Kidney (tissue), 13 donors: ENCODE measurements at regions not wholly inside any gene's neighbourhood (a gene's known extent, or its start where the extent isn't known, plus 50 kb on each side); places are given as distances from the start of the nearest gene placed in this dataset.

Experiments
- DNase-seq, 5 donors: peaks; one replicate each; pipeline ENCODE4 v3.0.0-alpha.2; 2013 to 2020
- FAIRE-seq: peaks from 2 replicates; lab custom pipeline; 2012; peaks lifted over from hg19 to GRCh38; lab: Jason Lieb, UNC
- H3K27ac ChIP-seq, 2 donors: one replicate each; pipeline ENCODE4 v1.7.0; 2013; ENCODE audit warnings: low read depth in 2 of 2, low read length in 2 of 2, inconsistent platforms in 1 of 2
- H3K27me3 ChIP-seq: one replicate; pipeline ENCODE4 v1.7.1; 2013; ENCODE audit warnings: low read length, inconsistent platforms; ENCODE audit not compliant: control insufficient read depth, insufficient read depth
- H3K36me3 ChIP-seq, 3 donors: one replicate each; pipeline versions ENCODE4 v1.7.0 to v1.7.1; 2013; ENCODE audit warnings: low read length in 3 of 3, control low read depth in 1 of 3, inconsistent platforms in 1 of 3; ENCODE audit not compliant: insufficient read depth in 3 of 3, control insufficient read depth in 2 of 3
- H3K4me1 ChIP-seq, 3 donors: one replicate each; pipeline versions ENCODE4 v1.7.0 to v1.7.1; 2013; ENCODE audit warnings: low read length in 3 of 3, inconsistent platforms in 1 of 3, low read depth in 1 of 3; ENCODE audit not compliant: control insufficient read depth in 2 of 3, insufficient read depth in 2 of 3
- H3K4me3 ChIP-seq, 3 donors: one replicate each; pipeline versions ENCODE4 v1.7.0 to v1.8.1; 2013; ENCODE audit warnings: low read length in 3 of 3, control low read depth in 1 of 3, inconsistent platforms in 1 of 3
- H3K9ac ChIP-seq, 3 donors: one replicate each; pipeline versions ENCODE4 v1.7.0 to v1.7.1; 2013; ENCODE audit warnings: low read length in 3 of 3, control low read depth in 1 of 3, inconsistent platforms in 1 of 3
- H3K9me3 ChIP-seq, 3 donors: one replicate each; pipeline versions ENCODE4 v1.7.0 to v1.7.1; 2013; ENCODE audit warnings: low read length in 3 of 3, control low read depth in 1 of 3, inconsistent platforms in 1 of 3; ENCODE audit not compliant: control insufficient read depth in 2 of 3, insufficient read depth in 1 of 3
- CTCF ChIP-seq: IDR thresholded peaks from 3 replicates; pipeline ENCODE4 v1.5.1; 2012; ENCODE audit warnings: mild to moderate bottlenecking, moderate library complexity, borderline replicate concordance; ENCODE audit not compliant: insufficient read depth; ENCODE audit errors: extremely low read depth
- intact Hi-C: fragments of 100-400 bp; cut with DNase I; formaldehyde crosslinking; loops from one replicate; pipeline ENCODE4 v1.11.1; 2022
- donor health status: control.
- donor health status: control.
- donor health status: control.
- donor health status: control.
- donor health status: control.
- donor health status: DM: yes; HTN: yes; CAD: no.
- donor health status: Normal renal cell carcinoma (clear cell type).

- H3K36me3 ChIP-seq: no peaks in the 10 kb centered on the region
- H3K9ac ChIP-seq: no peak overlapping the region
- DNase-seq: no peak
- H3K4me1 ChIP-seq: no peaks in the 10 kb centered on the region
- no peak overlapping the region for H3K4me3 ChIP-seq
- H3K9me3 ChIP-seq: no peaks in the 10 kb centered on the region
- intact Hi-C loops: no loop called here
- FAIRE-seq: no peak
- no peak for TF ChIP-seq CTCF
- no peaks in the 10 kb centered on the region for H3K27me3 ChIP-seq
- H3K27ac ChIP-seq: no peak overlapping the region
Observed at GRCh38 chr10:36336315-36336714, 694.2 kb upstream of the FZD8 start.

- Histone ChIP-seq H3K27me3 (no peaks in the 10 kb centered on the region), H3K4me1 (no peaks in the 10 kb centered on the region), H3K4me3 (no peak overlapping the region), H3K36me3 (no peaks in the 10 kb centered on the region), H3K27ac (no peak overlapping the region), H3K9ac (no peak overlapping the region), H3K9me3 (no peaks in the 10 kb centered on the region)
- no peak for TF ChIP-seq CTCF
- DNase-seq (no peak), FAIRE-seq (no peak)
- intact Hi-C loops: no loop called here
Observed at GRCh38 chr10:36333446-36333845, 691.4 kb upstream of the FZD8 start.

GRCh38 chr10:36332926-36333325, 690.8 kb upstream of the FZD8 start:
- no peak for DNase-seq
- intact Hi-C loops: no loop called here
- Histone ChIP-seq H3K27ac (no peak overlapping the region), H3K9ac (no peak overlapping the region), H3K36me3 (no peaks in the 10 kb centered on the region), H3K27me3 (no peaks in the 10 kb centered on the region), H3K9me3 (no peaks in the 10 kb centered on the region), H3K4me1 (no peaks in the 10 kb centered on the region), H3K4me3 (no peak overlapping the region)
- no peak for FAIRE-seq
- TF ChIP-seq CTCF: no peak

GRCh38 chr10:36331121-36331520, 689.0 kb upstream of the FZD8 start:
- FAIRE-seq (no peak), DNase-seq (no peak)
- Histone ChIP-seq H3K9ac (no peak overlapping the region), H3K27me3 (no peaks in the 10 kb centered on the region), H3K36me3 (no peaks in the 10 kb centered on the region), H3K27ac (no peak overlapping the region), H3K4me1 (no peaks in the 10 kb centered on the region), H3K4me3 (no peak overlapping the region), H3K9me3 (no peaks in the 10 kb centered on the region)
- intact Hi-C loops: no loop called here
- no peak for TF ChIP-seq CTCF
